ENCODE measurements at regions not wholly inside any gene's neighbourhood (a gene's known extent, or its start where the extent isn't known, plus 50 kb on each side); places are given as distances from the start of the nearest gene placed in this dataset.

DNA sequence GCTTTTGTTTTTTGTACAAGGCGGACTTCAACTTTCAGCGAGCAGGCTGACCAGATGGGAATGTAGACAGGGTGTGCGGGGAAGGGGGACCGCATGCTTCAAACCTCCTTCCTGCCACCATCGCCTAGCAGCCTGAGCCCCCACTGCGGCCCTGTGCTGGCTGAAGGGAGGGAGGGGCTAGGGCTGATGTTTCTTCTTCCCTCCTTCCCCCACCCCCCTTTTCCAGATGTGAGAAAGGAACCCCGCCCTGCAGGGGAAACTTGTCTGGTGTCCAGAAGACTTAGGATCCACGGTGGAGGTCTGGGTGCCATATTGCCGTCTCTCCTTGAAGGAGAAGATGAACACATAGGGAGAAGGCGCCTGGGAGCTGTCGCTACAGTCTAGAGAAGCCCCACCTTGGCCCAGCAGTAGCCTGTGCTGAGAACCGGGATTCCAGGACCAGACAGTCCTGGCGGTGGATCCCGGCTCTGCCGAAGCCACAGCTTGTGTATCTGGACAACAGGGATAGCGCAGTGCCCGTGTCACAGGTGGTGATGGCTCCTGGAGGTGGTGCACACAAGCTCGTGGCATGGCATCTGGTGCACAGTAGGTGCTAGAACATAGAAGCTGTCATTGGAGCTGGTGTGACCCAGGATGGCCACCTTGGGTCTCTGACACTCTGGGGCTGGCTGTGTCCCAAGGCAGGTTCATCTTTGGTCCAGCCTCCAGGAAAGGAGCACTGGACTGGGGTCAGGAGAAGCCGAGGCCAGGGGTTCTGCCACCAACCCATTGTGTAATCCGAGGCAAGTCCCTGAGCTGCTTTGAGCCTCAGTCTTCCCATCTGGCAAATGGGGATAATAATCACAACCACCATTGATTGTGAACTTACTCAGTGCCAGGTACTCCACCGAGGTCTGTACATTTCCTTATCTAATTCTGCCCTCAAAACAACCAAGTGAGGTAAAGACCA, 205.6 kb downstream of the C9orf50 start:
- Histone ChIP-seq H2BK5ac (ENCODE audit: low read depth, low read length, poor library complexity) (peak overlapping the region; percentile 99), H2BK12ac (ENCODE audit: low read length) (peak overlapping the region; percentile 94)

DNA sequence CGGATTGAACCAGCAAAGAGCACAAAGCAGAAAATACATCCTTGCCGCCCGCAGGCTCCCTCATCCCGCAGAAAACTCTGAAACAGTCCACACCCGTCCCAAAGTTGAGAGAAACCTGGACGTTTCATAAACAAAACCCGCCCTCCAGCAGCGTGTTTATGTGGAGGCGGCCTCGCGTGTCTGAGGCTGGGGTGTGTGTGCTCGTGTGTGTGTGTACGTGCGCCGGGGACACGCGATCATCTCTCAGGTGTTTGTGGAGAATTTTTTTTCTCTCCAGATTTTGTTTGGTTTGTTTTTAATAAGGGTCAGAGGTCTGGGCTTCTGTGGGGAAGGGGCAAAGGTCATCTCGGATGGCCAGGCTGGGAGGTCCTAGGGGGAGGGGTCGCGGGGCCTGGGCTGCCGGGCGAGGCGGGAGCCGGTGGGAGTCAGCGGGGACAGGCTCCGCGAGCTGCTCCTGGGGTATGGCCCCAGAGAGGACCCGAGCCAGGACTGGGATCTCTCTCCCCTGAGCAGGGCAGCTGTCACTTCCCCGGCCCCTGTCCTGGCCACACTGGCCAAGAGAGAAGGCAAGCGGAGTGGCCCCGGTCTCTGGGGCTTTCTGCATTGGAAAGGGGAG, 206.4 kb downstream of the C9orf50 start:
- peak overlapping the region; percentile 100 for H3K27ac ChIP-seq (ENCODE audit: low read depth, low read length)
- H3K27me3 ChIP-seq (ENCODE audit: insufficient read depth, low read length), result no peaks in the 10 kb centered on the region
- H3K79me1 ChIP-seq (ENCODE audit: low read length), result peaks cover 39% of the 10 kb centered on the region
- peak overlapping the region; percentile 100 for H4K12ac ChIP-seq (ENCODE audit: low read depth, low read length)
- WGBS (ENCODE audit: extremely low coverage, insufficient coverage, insufficient read length), result no CpG with 5 or more reads among the region's 31 CpGs
- peak overlapping the region; percentile 100 for H4K91ac ChIP-seq (ENCODE audit: low read depth, low read length)
- peak overlapping the region; percentile 98 for H4K8ac ChIP-seq (ENCODE audit: low read depth, low read length)
- peak overlapping the region; percentile 100 for H2BK120ac ChIP-seq (ENCODE audit: insufficient read depth, low read length, poor library complexity)
- peaks cover 39 to 40% of the 10 kb centered on the region in 2 experiments for H3K4me1 ChIP-seq (ENCODE audit: control insufficient read depth in 1 of 2, insufficient read depth in 2 of 2, low read length in 2 of 2)
- no peak overlapping the region for H3K23ac ChIP-seq (ENCODE audit: low read length)
- H2BK5ac ChIP-seq (ENCODE audit: low read depth, low read length, poor library complexity), result peak overlapping the region; percentile 99
- peak overlapping the region; percentile 89 for H2AFZ ChIP-seq (ENCODE audit: insufficient read depth, low read length, poor library complexity)
- H3K36me3 ChIP-seq (ENCODE audit: control insufficient read depth in 1 of 2, insufficient read depth in 2 of 2, low read length in 2 of 2), result no peaks in the 10 kb centered on the region
- peaks cover 6% of the 10 kb centered on the region for H3K9me3 ChIP-seq (ENCODE audit: insufficient read depth, low read depth, low read length)
- peak overlapping the region; percentile 64 for H3K4me2 ChIP-seq (ENCODE audit: low read length)
- H2AK5ac ChIP-seq (ENCODE audit: low read length), result peak overlapping the region; percentile 100
- peak overlapping the region; percentile 63 for H3K9ac ChIP-seq (ENCODE audit: low read length)
- peak overlapping the region; percentile 78 for H2BK12ac ChIP-seq (ENCODE audit: low read length)
- DNase-seq, result peak; percentile 66 to 78
- H3K4me3 ChIP-seq (ENCODE audit: low read depth, low read length), result no peak overlapping the region
- H3K14ac ChIP-seq (ENCODE audit: low read length), result peak overlapping the region; percentile 99
- H3K18ac ChIP-seq (ENCODE audit: low read length), result peak overlapping the region; percentile 100
- peaks cover 8% of the 10 kb centered on the region for H3K79me2 ChIP-seq (ENCODE audit: control insufficient read depth, insufficient read depth, low read length, poor library complexity)
- H3K4ac ChIP-seq (ENCODE audit: low read depth, low read length), result peak overlapping the region; percentile 99

More for the DNA sequence above, 205.6 kb downstream of the C9orf50 start:
- peaks cover 2% of the 10 kb centered on the region for H3K9me3 ChIP-seq (ENCODE audit: insufficient read depth, low read depth, low read length)
- peak; percentile 60 for DNase-seq
- no peaks in the 10 kb centered on the region for H3K36me3 ChIP-seq (ENCODE audit: control insufficient read depth in 1 of 2, insufficient read depth in 2 of 2, low read length in 2 of 2)
- H3K79me1 ChIP-seq (ENCODE audit: low read length), result peaks cover 43% of the 10 kb centered on the region
- no peaks in the 10 kb centered on the region for H3K27me3 ChIP-seq (ENCODE audit: insufficient read depth, low read length)
- H2AFZ ChIP-seq (ENCODE audit: insufficient read depth, low read length, poor library complexity), result no peak overlapping the region
- peaks cover 8% of the 10 kb centered on the region for H3K79me2 ChIP-seq (ENCODE audit: control insufficient read depth, insufficient read depth, low read length, poor library complexity)
- no peak overlapping the region for H4K12ac ChIP-seq (ENCODE audit: low read depth, low read length)
- no CpG with 5 or more reads among the region's 21 CpGs for WGBS (ENCODE audit: extremely low coverage, insufficient coverage, insufficient read length)
- H4K8ac ChIP-seq (ENCODE audit: low read depth, low read length), result peak overlapping the region; percentile 98
- peak overlapping the region; percentile 25 for H3K4me3 ChIP-seq (ENCODE audit: low read depth, low read length)
- H3K4me2 ChIP-seq (ENCODE audit: low read length), result no peak overlapping the region
- peak overlapping the region; percentile 100 for H3K27ac ChIP-seq (ENCODE audit: low read depth, low read length)
- peaks cover 39 to 40% of the 10 kb centered on the region in 2 experiments for H3K4me1 ChIP-seq (ENCODE audit: control insufficient read depth in 1 of 2, insufficient read depth in 2 of 2, low read length in 2 of 2)
- H2BK120ac ChIP-seq (ENCODE audit: insufficient read depth, low read length, poor library complexity), result peak overlapping the region; percentile 100
- H3K14ac ChIP-seq (ENCODE audit: low read length), result peak overlapping the region; percentile 99
- H3K23ac ChIP-seq (ENCODE audit: low read length), result no peak overlapping the region
- H4K91ac ChIP-seq (ENCODE audit: low read depth, low read length), result peak overlapping the region; percentile 100
- peak overlapping the region; percentile 84 for H2AK5ac ChIP-seq (ENCODE audit: low read length)
- no peak overlapping the region for H3K9ac ChIP-seq (ENCODE audit: low read length)
- H3K4ac ChIP-seq (ENCODE audit: low read depth, low read length), result peak overlapping the region; percentile 12
- H3K18ac ChIP-seq (ENCODE audit: low read length), result peak overlapping the region; percentile 100

DNA sequence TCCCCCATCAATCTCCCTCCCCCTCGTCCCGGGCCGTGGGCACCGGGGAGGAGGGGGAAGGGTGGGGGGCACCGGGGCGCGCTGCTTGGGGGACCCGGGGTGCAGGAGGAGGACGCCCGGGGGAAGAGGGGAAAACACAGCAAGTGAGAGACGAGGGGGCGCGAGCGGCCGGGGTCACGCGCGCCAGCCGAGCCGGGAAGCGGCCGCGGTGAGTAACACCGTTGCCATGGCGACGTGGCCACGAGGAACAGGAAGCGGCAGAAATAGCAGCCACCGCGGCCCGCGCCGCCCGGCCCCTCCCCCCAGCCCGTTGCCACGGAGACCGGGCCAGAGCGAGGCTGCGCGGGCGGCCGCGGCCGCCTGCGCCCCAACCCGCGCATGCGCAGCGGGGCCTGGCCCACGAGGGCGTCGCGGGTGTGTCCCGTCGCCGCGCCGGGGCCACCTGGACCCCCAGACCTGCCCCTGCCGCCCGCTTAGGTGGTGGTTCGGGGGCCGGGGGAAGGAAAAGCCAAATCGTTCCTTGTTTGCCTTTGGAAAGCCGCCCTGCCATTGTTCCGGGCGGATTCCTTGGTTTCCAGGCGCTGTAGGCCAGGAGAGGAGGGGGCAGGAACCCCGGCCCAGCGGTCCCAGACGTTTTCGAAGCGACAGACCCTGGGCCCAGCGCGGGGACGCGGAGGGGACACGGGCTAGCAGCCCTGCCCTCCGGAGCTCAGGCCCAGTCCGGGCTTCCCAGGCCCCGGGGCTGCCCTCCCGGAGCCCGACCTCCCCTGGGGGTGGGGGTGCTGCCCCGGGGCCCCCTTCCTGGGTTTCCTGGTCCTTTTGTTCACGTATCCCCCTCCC, 207.1 kb downstream of the C9orf50 start:
- peaks cover 6% of the 10 kb centered on the region for H3K9me3 ChIP-seq (ENCODE audit: insufficient read depth, low read depth, low read length)
- no peaks in the 10 kb centered on the region for H3K36me3 ChIP-seq (ENCODE audit: control insufficient read depth in 1 of 2, insufficient read depth in 2 of 2, low read length in 2 of 2)
- H2BK5ac ChIP-seq (ENCODE audit: low read depth, low read length, poor library complexity), result peak overlapping the region; percentile 99
- peak overlapping the region; percentile 100 for H4K12ac ChIP-seq (ENCODE audit: low read depth, low read length)
- peak overlapping the region; percentile 100 for H3K27ac ChIP-seq (ENCODE audit: low read depth, low read length)
- DNase-seq, result peak; percentile 94 to 98
- H2AK5ac ChIP-seq (ENCODE audit: low read length), result peak overlapping the region; percentile 100
- peak overlapping the region; percentile 100 for H3K18ac ChIP-seq (ENCODE audit: low read length)
- H4K8ac ChIP-seq (ENCODE audit: low read depth, low read length), result peak overlapping the region; percentile 98
- WGBS (ENCODE audit: extremely low coverage, insufficient coverage, insufficient read length), result no CpG with 5 or more reads among the region's 84 CpGs
- no peaks in the 10 kb centered on the region for H3K27me3 ChIP-seq (ENCODE audit: insufficient read depth, low read length)
- H3K4ac ChIP-seq (ENCODE audit: low read depth, low read length), result peak overlapping the region; percentile 99
- no peak overlapping the region for H3K23ac ChIP-seq (ENCODE audit: low read length)
- H3K14ac ChIP-seq (ENCODE audit: low read length), result peak overlapping the region; percentile 99
- H3K4me3 ChIP-seq (ENCODE audit: low read depth, low read length), result peak overlapping the region; percentile 44
- peak overlapping the region; percentile 100 for H4K91ac ChIP-seq (ENCODE audit: low read depth, low read length)
- H3K4me2 ChIP-seq (ENCODE audit: low read length), result peak overlapping the region; percentile 64
- peaks cover 8% of the 10 kb centered on the region for H3K79me2 ChIP-seq (ENCODE audit: control insufficient read depth, insufficient read depth, low read length, poor library complexity)
- peaks cover 39 to 40% of the 10 kb centered on the region in 2 experiments for H3K4me1 ChIP-seq (ENCODE audit: control insufficient read depth in 1 of 2, insufficient read depth in 2 of 2, low read length in 2 of 2)
- H2BK120ac ChIP-seq (ENCODE audit: insufficient read depth, low read length, poor library complexity), result peak overlapping the region; percentile 100
- H3K9ac ChIP-seq (ENCODE audit: low read length), result peak overlapping the region; percentile 63
- peaks cover 40% of the 10 kb centered on the region for H3K79me1 ChIP-seq (ENCODE audit: low read length)
- peak overlapping the region; percentile 89 for H2AFZ ChIP-seq (ENCODE audit: insufficient read depth, low read length, poor library complexity)
- peak overlapping the region; percentile 78 for H2BK12ac ChIP-seq (ENCODE audit: low read length)
